Naive B cell (primary cell): ENCODE measurements at regions not wholly inside any gene's neighbourhood (a gene's known extent, or its start where the extent isn't known, plus 50 kb on each side); places are given as distances from the start of the nearest gene placed in this dataset.

Source experiments
- ATAC-seq, 2 donors: fragments of 150-1000 bp; cut with Tn5 transposase; 2 replicates each; pipeline ENCODE4 v1.10.0; 2021; ENCODE audit warnings: low read depth in 2 of 2, mild to moderate bottlenecking in 2 of 2, moderate library complexity in 2 of 2
- DNase-seq: peaks from one replicate; pipeline ENCODE4 v3.0.0; 2022
- H3K27ac Mint-ChIP-seq, 6 donors: one replicate each; pipeline ENCODE4 v1.8.0; 2020 to 2022; ENCODE audit warnings: mild to moderate bottlenecking in 6 of 6, mixed read lengths in 6 of 6, moderate library complexity in 5 of 6, inconsistent platforms in 2 of 6
- H3K27me3 Mint-ChIP-seq, 3 donors: one replicate each; pipeline ENCODE4 v1.8.0; 2021 to 2022; ENCODE audit warnings: mixed read lengths in 3 of 3, mild to moderate bottlenecking in 1 of 3
- H3K36me3 Mint-ChIP-seq, 2 donors: one replicate each; pipeline ENCODE4 v1.8.0; 2020 to 2022; ENCODE audit warnings: mixed read lengths in 2 of 2, inconsistent platforms in 1 of 2, mild to moderate bottlenecking in 1 of 2
- H3K4me1 Mint-ChIP-seq, 3 donors: one replicate each; pipeline ENCODE4 v1.8.0; 2020 to 2022; ENCODE audit warnings: mixed read lengths in 3 of 3, inconsistent platforms in 1 of 3, mild to moderate bottlenecking in 1 of 3, moderate library complexity in 1 of 3
- H3K4me3 Mint-ChIP-seq, 8 donors: one replicate each; pipeline ENCODE4 v1.8.0; 2020 to 2022; ENCODE audit warnings: mild to moderate bottlenecking in 8 of 8, mixed read lengths in 8 of 8, moderate library complexity in 8 of 8, inconsistent platforms in 2 of 8
- H3K9me3 Mint-ChIP-seq, 7 donors: one replicate each; pipeline ENCODE4 v1.8.0; 2020 to 2022; ENCODE audit warnings: mixed read lengths in 7 of 7, mild to moderate bottlenecking in 5 of 7, inconsistent platforms in 2 of 7, moderate library complexity in 1 of 7

DNA sequence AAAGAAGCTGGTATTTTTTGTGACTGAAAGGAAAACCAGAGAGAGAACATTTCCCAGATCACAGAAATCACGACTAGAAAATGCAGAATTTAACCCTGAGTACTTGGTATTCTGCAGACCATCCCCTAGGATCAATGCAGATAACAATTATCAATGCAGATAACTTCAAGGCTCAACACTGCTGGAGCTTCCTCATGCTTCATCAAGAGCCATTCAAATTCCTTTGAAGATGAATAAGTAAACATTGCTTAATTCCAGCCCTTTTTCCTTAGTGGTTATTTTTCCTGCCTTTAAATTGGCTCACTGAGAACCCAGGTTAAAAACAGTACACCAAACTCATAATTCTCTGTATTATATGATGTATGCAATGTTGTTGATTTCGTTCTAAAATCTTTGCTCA is 370.1 kb upstream of the TLE4 start:
- peaks cover 6 to 13% (median 8%) of the 10 kb centered on the region in 3 donors for H3K27me3 Mint-ChIP-seq
- no peaks in the 10 kb centered on the region for H3K9me3 Mint-ChIP-seq
- ATAC-seq: no peak
- H3K4me3 Mint-ChIP-seq: no peak overlapping the region
- H3K27ac Mint-ChIP-seq: no peak overlapping the region
- no peaks in the 10 kb centered on the region for H3K4me1 Mint-ChIP-seq
- no peak for DNase-seq
- H3K36me3 Mint-ChIP-seq: no peaks in the 10 kb centered on the region

DNA sequence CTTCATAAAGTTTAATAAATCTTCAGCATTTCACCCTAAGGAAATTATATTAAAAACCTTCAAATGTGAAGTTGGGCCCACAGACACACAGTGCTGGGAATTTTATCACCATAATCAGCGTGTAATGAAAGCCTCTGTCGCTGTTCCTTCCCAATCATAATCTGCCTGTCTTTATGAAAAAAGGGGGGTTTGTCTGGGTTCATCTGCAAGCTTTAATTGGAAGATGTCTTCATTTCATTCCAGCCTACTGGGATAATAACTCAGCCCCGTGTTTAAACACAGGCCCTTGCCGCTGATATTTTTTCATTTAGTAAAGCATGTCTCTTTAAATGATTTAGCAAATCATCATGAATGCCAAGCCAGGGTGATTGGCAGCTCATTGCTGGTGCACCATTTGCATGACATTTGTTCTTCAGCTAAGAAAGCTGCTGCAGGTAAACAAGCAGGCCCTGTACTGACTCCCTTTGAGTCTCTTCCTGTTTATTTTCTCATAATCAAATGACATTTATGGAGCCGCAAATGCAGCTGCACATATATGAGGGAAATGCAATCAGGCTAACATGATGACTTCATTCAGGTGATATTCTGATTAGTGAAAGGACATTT is 362.9 kb upstream of the TLE4 start:
- Mint-ChIP-seq H3K36me3 (no peaks in the 10 kb centered on the region), H3K27ac (no peak overlapping the region), H3K27me3 (no peaks in the 10 kb centered on the region), H3K4me3 (no peak overlapping the region), H3K9me3 (no peaks in the 10 kb centered on the region), H3K4me1 (no peaks in the 10 kb centered on the region)
- ATAC-seq: no peak
- DNase-seq: no peak

DNA sequence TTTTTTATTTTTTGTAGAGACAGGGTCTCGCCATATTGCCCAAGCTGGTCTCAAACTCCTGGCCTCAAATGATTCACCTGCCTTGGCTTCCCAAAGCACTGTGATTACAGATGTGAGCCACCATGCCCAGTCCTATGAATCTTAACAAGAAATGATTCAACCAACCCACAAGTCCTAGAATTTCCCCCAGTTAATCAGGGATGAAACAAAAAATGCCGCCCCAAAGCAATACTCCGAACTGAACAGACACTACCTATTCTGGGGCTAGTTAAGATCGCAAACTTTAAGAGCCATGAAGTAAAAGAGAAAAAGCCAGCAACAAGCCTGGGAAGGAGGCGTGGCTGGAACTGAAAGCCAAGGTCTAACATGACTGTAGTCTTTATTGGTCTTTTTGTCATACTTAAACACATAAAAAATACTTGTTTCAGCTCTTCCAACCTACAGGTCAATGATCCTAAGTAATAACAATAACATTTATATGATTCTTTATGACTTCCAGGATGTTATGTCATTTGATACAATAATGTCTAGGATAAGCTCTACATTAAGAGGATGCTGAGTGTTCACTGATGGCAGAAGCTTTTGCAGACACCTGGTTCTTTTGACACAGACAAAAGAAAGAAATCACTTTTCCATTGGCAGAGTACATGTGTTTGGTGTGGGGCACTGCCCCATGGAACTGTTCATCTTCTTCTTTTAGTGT is 361.1 kb upstream of the TLE4 start:
- no peak for ATAC-seq
- no peak overlapping the region for H3K4me3 Mint-ChIP-seq
- H3K4me1 Mint-ChIP-seq: no peaks in the 10 kb centered on the region
- no peak for DNase-seq
- no peaks in the 10 kb centered on the region for H3K27me3 Mint-ChIP-seq
- no peaks in the 10 kb centered on the region for H3K9me3 Mint-ChIP-seq
- no peaks in the 10 kb centered on the region for H3K36me3 Mint-ChIP-seq
- no peak overlapping the region for H3K27ac Mint-ChIP-seq

DNA sequence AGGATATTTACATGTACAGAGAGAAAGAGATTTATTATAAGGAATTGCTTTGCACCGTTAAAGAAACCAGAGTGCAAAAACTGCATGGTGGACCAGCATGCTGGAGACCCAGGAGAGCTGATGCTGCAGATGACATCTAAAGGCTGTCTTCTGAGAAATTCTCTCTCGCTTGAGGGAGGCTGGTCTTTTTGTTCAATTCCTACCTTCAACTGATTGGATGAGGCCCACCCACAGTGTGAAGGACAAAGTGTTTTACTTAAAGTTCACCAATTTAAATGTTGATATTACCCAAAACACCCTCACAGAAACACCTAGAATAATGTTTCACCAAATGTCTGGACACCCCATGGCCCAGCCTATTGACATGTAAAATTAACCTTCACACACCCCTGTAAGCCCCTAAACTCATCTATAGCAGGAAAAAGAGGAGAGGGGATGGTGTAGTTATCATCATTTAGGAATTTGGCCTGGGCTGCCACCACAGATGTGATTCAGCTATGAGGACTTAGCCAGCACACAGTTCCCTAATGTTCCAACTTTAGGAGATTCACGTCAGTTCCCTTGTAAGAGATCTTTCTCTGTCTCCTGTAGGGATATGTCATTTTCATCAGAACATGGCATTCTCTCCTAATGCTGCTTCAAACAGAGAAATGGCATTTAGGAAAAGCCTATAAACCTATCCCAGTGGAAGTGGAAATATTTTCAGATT is 358.2 kb upstream of the TLE4 start:
- H3K9me3 Mint-ChIP-seq: peaks cover 0 to 2% (median 0%) of the 10 kb centered on the region in 7 donors
- no peak overlapping the region for H3K27ac Mint-ChIP-seq
- no peak for ATAC-seq
- no peaks in the 10 kb centered on the region for H3K27me3 Mint-ChIP-seq
- H3K36me3 Mint-ChIP-seq: no peaks in the 10 kb centered on the region
- no peak for DNase-seq
- no peak overlapping the region for H3K4me3 Mint-ChIP-seq
- no peaks in the 10 kb centered on the region for H3K4me1 Mint-ChIP-seq

DNA sequence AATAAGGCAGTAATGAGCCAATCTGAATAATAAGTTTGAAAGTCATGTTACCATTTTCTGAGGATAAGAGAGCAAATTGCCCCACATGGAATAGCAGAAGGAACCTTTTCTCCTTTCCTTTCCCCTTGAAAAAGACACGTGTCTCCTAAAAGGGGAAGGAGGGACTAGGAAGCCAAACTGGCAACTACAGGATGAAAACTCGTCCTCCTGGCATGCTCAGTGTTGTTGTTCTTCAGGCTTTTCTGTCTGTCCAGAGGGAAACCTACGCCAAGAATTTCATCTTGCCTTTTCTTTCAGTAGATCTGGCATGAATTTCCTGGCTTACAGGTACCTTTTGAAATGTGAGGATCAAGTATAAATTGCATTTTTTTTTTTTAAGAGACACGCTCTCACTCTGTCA is 355.9 kb upstream of the TLE4 start:
- Mint-ChIP-seq H3K9me3 (peaks cover 0 to 6% (median 0%) of the 10 kb centered on the region in 7 donors), H3K36me3 (no peaks in the 10 kb centered on the region), H3K4me3 (no peak overlapping the region), H3K27me3 (no peaks in the 10 kb centered on the region), H3K4me1 (no peaks in the 10 kb centered on the region), H3K27ac (no peak overlapping the region)
- ATAC-seq: no peak
- DNase-seq: no peak

DNA sequence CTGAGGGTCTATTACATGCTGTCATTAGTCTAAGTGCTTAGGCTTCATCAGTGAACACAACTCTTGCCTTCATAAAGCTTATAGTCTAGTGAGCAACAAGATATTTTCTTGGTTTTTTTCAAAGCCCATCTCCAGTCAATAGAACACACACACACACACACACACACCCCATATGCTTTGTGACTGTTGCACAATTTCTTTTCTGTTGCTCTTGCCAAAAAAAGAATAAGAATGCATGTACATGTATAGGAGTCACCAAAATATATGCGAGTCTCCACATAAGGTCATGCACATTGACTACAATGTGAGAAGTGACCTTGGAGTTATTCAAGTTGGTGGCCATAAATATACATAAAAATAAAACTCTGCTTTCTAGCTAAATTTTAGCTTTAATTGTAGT is 351.5 kb upstream of the TLE4 start:
- Mint-ChIP-seq H3K27me3 (no peaks in the 10 kb centered on the region), H3K4me3 (no peak overlapping the region)

DNA sequence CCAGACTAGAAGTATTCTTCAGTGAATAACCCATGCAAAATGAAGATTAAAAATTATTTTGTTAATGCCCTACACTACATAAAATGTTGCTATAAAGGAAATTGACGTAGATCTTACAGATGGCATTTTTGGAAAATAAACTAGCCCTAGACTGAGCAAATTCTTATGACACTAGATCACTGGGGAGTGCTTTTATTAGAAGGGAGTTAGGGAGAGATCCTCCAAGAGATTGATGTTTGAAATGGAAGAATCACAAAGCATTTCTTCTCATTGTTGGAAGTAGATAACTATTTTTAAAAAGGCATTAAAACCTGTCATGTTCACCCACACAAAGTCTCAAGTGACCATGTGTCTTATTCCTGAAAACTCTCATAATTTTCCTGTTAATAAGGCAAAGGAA is 351.1 kb upstream of the TLE4 start:
- Mint-ChIP-seq H3K27me3 (no peaks in the 10 kb centered on the region), H3K9me3 (peaks cover 0 to 18% (median 3%) of the 10 kb centered on the region in 7 donors), H3K36me3 (no peaks in the 10 kb centered on the region), H3K4me1 (no peaks in the 10 kb centered on the region), H3K4me3 (no peak overlapping the region), H3K27ac (no peak overlapping the region)
- ATAC-seq (no peak), DNase-seq (no peak)

More for the DNA sequence above, 351.5 kb upstream of the TLE4 start:
- no peak for ATAC-seq
- Mint-ChIP-seq H3K27ac (no peak overlapping the region), H3K36me3 (no peaks in the 10 kb centered on the region), H3K9me3 (peaks cover 0 to 18% (median 3%) of the 10 kb centered on the region in 7 donors), H3K4me1 (no peaks in the 10 kb centered on the region)
- DNase-seq: no peak

DNA sequence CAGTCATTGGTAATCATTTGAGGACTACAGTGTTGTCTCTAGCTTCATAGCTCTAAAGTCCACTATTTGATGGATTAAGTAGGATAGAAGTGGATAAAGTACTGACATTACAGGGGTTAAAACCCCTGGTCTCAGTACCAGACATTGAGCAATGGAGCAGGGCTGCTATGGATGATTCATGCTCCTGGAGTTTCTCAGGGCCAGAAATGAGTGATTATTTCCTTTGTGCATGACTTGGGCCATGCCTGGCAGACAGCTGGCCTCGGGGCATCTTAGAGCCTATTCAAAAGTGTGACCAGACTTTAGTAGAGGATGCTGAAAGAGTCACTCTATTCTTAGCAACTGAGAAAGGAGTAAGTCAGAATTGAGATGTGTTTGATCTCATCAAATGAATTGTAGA is 350.7 kb upstream of the TLE4 start:
- no peak overlapping the region for H3K27ac Mint-ChIP-seq
- H3K9me3 Mint-ChIP-seq: peaks cover 0 to 18% (median 3%) of the 10 kb centered on the region in 7 donors
- H3K36me3 Mint-ChIP-seq: no peaks in the 10 kb centered on the region
- H3K27me3 Mint-ChIP-seq: no peaks in the 10 kb centered on the region
- ATAC-seq (no peak), DNase-seq (no peak)
- no peak overlapping the region for H3K4me3 Mint-ChIP-seq
- H3K4me1 Mint-ChIP-seq: no peaks in the 10 kb centered on the region

DNA sequence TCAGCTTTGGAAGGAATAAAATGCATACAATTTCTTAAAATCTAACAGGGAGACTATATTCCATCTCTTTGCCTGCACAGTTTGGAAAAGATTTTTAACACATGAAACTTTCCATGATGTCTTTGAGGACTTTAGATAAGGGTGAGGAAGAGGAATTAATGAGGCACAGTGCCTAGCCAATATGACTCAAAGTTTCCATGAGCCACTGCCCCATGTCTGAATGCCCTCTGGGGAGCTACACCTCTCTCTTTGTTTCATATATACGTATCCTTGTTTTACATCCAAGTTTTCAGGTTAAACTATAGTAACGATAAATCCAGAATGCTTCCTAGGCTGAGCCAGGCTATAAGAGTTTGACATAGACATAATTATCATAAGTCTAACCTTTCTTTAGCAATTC is 349.3 kb upstream of the TLE4 start:
- no peaks in the 10 kb centered on the region for H3K4me1 Mint-ChIP-seq
- DNase-seq: no peak

DNA sequence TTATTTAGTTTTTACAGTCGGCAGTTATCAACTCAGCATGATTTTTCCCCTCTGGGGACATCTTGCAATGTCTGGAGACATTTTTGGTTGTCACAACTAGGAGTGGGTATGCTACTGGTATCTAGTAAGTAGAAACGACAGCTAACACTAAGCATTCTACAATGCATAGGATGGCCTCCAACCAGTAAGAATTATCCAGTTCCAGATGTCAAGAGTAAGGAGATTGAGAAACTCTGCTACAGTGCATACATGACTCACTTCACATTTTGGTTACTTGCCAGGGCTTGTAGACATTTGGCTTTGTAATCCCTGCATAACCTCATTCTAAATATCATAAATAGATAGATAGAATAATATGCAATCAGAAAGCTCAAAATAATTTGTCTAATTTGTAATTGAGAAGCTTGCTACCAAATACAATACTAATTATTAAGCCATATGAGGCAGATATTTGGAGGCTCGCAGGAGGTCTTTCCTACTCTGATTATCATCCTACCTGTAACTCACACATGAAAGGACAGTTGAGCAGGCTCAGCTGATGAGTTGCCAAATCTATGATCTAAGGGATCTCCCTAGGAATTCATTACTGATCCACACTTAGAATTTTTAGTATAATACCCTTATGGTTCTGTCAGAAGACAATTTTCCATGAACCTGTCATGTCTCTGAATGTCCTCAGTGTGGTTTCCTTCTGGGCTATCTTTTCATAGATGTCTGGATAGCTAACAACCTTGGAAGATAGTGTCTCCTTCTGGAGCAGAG is 346.9 kb upstream of the TLE4 start:
- H3K27me3 Mint-ChIP-seq: peaks cover 0 to 7% (median 0%) of the 10 kb centered on the region in 3 donors
- H3K4me3 Mint-ChIP-seq: no peak overlapping the region
- DNase-seq (no peak), ATAC-seq (no peak)
- H3K9me3 Mint-ChIP-seq: peaks cover 0 to 18% (median 3%) of the 10 kb centered on the region in 7 donors
- H3K27ac Mint-ChIP-seq: no peak overlapping the region
- H3K36me3 Mint-ChIP-seq: no peaks in the 10 kb centered on the region
- H3K4me1 Mint-ChIP-seq: no peaks in the 10 kb centered on the region

More for the DNA sequence above, 349.3 kb upstream of the TLE4 start:
- peaks cover 0 to 18% (median 3%) of the 10 kb centered on the region in 7 donors for H3K9me3 Mint-ChIP-seq
- H3K27me3 Mint-ChIP-seq: peaks cover 0 to 7% (median 0%) of the 10 kb centered on the region in 3 donors
- H3K27ac Mint-ChIP-seq: no peak overlapping the region
- no peak overlapping the region for H3K4me3 Mint-ChIP-seq
- ATAC-seq: no peak
- H3K36me3 Mint-ChIP-seq: no peaks in the 10 kb centered on the region

DNA sequence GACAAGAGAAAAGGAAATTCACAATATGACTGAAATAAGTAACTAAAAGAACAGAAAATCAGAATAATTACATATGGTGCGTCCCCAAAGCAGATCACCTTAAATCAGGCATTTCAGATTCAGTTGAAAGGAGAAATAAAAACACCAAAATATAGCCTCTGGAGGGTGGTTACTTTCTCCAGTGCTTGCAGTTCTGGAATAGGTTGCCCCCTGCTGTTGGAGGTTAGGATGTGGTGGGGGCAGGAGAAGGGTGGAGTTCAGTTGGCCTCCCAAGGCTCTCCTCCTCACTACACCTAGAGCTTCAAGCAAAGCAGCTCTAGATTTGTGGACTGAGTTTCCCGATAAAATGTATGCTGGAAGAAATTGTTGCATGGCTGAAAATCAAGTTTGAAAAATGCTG is 338.2 kb upstream of the TLE4 start:
- no peak overlapping the region for H3K27ac Mint-ChIP-seq
- ATAC-seq (no peak), DNase-seq (no peak)
- H3K36me3 Mint-ChIP-seq: no peaks in the 10 kb centered on the region
- no peak overlapping the region for H3K4me3 Mint-ChIP-seq
- H3K9me3 Mint-ChIP-seq: peaks cover 0 to 21% (median 8%) of the 10 kb centered on the region in 7 donors
- H3K4me1 Mint-ChIP-seq: no peaks in the 10 kb centered on the region
- peaks cover 0 to 3% (median 0%) of the 10 kb centered on the region in 3 donors for H3K27me3 Mint-ChIP-seq

DNA sequence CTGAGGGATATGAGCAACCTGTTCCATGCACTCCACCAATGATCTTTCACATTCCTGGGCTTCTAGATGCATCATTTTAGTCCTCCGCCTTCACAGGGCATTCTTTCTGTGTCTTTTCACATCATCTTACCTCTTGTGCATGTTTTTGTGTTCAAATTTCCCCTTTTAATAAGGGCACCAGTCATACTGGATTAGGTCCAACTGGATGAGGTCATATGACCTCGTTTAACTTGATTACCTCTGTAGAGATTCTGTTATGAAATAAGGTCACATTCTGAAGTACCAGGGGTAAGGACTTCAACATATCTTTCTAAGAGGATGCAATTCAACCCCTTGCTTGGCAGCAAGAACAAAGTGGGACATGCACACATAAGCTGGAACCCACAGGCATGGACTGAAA is 335.3 kb upstream of the TLE4 start:
- DNase-seq (no peak), ATAC-seq (no peak)
- H3K27me3 Mint-ChIP-seq: peaks cover 0 to 8% (median 3%) of the 10 kb centered on the region in 3 donors
- peaks cover 0 to 16% (median 4%) of the 10 kb centered on the region in 7 donors for H3K9me3 Mint-ChIP-seq
- H3K36me3 Mint-ChIP-seq: no peaks in the 10 kb centered on the region
- no peak overlapping the region for H3K27ac Mint-ChIP-seq
- no peak overlapping the region for H3K4me3 Mint-ChIP-seq
- H3K4me1 Mint-ChIP-seq: no peaks in the 10 kb centered on the region

DNA sequence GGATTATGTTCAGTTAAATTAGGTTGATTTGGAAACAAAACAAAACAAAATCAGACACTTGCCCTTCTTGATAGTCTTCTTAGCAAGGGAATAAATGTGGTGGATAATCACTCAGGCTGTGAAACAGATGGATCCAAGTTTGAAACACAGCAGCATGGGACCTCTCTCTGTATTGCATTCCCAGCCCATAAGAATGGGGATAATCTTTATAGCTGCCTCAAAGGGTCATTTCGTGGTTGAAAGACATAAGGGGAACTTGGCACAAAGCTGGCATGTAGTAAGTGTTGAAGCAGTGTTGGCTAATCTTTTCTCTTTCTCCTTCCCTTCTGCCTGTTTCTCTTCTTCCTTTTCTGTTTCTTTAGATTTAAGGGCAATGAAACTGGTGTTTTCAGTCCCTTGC is 333.9 kb upstream of the TLE4 start:
- DNase-seq (no peak), ATAC-seq (no peak)
- Mint-ChIP-seq H3K27me3 (peaks cover 0 to 9% (median 8%) of the 10 kb centered on the region in 3 donors), H3K9me3 (peaks cover 0 to 2% (median 0%) of the 10 kb centered on the region in 7 donors), H3K27ac (no peak overlapping the region), H3K4me1 (no peaks in the 10 kb centered on the region), H3K36me3 (no peaks in the 10 kb centered on the region), H3K4me3 (no peak overlapping the region)
